ENCODE measurements at regions not wholly inside any gene's neighbourhood (a gene's known extent, or its start where the extent isn't known, plus 50 kb on each side); places are given as distances from the start of the nearest gene placed in this dataset.
"Not testable (repeated sequence)": the region's sequence is repeated elsewhere in the genome, so short reads cannot be mapped to it uniquely, and the experiment has no call there.

DNA sequence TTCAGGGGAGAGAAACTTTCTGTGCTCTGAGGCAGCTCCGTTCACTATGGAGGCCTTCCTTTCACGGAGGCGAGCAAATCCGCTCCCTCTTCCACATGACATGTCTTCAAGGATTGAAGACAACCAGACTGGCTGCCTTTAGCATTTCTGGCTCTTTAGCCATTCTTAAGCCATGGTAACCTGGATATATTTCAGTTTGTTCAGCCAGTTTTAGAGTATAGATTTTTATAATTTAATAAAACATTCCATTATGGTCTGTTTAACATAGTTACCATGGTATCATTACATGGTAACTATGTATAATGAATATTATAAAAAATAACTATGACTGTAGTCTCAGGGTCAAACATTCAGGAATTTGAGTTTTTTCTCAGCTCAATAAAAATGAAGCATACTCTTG lies 54.2 kb upstream of the NFIA start:
- DNase-seq (ENCODE audit: low spot score) (no peak), ATAC-seq (ENCODE audit: low FRiP score) (no peak)
- TF ChIP-seq, protein P1, sequence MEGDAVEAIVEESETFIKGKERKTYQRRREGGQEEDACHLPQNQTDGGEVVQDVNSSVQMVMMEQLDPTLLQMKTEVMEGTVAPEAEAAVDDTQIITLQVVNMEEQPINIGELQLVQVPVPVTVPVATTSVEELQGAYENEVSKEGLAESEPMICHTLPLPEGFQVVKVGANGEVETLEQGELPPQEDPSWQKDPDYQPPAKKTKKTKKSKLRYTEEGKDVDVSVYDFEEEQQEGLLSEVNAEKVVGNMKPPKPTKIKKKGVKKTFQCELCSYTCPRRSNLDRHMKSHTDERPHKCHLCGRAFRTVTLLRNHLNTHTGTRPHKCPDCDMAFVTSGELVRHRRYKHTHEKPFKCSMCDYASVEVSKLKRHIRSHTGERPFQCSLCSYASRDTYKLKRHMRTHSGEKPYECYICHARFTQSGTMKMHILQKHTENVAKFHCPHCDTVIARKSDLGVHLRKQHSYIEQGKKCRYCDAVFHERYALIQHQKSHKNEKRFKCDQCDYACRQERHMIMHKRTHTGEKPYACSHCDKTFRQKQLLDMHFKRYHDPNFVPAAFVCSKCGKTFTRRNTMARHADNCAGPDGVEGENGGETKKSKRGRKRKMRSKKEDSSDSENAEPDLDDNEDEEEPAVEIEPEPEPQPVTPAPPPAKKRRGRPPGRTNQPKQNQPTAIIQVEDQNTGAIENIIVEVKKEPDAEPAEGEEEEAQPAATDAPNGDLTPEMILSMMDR (IDR thresholded peaks at IDR 0.05), result no peak

DNA sequence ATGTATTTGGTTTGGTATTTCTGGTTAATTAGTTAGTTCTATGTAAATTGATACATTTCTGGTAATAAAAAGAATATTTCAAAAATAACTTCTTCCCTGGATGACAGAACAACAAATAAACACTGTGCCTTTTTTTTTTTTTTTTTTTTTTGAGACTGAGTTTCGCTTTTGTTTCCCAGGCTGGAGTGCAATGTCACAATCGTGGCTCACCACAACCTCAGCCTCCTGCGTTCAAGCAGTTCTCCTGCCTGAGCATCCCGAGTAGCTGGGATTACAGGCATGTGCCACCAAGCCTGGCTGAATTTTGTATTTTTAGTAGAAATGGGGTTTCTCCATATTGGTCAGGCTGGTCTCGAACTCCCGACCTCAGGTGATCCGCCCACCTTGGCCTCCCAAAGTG lies 64.3 kb upstream of the NFIA start:
- DNase-seq (ENCODE audit: low spot score); ATAC-seq (ENCODE audit: low FRiP score): not testable (repeated sequence)

DNA sequence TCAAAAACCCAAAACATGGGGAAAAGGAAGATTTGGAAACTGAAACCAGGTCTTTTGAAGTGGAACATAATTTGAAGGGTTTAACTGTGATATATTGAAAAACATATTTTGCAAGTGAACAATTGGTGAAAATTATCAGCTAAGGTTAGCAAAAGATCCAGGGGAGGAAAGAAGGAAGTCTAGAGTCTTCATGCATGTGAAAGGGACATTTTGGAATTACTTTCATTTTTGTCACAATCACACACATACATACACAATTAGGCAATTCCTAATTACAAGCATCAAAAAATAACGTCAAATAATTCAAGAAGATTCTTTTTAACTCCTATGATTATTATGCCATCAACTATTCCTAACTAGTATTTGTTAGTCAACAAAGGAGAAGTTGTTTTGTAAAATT lies 64.7 kb upstream of the NFIA start:
- ATAC-seq (ENCODE audit: low FRiP score), result no peak
- DNase-seq (ENCODE audit: low spot score), result no peak
- TF ChIP-seq, protein P1 (IDR thresholded peaks at IDR 0.05), result no peak

DNA sequence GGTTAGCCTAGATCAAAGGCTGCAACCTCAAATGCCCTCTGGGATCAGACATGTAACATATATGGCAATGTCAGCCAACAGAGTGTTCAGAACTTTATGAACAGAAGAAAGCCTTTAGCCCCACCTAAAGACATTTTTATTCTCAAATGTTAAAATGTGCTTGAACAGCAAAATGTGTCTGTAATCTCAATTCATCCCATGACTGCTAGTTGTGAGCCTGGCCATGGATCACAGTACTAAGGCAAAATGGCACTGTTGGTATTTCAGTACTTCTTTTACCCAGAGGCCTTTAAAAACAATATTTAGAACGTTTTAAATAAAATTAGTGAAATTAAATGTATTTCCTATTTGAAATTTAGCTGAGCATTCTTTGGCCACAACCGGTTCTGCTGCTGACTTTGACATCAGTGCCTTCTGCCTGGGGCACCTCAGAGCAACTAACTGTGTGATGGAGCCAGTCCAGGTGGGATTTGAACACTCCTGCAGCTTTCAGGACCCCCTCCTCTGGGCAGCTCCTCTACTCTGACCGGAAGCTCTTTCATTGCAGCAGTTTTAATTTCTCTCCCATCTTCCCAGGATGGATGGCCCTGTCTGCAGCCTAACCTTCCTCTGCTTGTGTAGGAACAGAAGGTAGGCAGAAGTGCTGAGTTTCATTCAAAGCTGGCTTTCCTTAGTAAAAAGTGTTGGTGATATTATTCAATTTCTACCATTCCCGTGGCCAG lies 68.3 kb upstream of the NFIA start:
- ATAC-seq (ENCODE audit: low FRiP score) (no peak), DNase-seq (ENCODE audit: low spot score) (no peak)
- TF ChIP-seq, protein P1 (IDR thresholded peaks at IDR 0.05), result no peak

DNA sequence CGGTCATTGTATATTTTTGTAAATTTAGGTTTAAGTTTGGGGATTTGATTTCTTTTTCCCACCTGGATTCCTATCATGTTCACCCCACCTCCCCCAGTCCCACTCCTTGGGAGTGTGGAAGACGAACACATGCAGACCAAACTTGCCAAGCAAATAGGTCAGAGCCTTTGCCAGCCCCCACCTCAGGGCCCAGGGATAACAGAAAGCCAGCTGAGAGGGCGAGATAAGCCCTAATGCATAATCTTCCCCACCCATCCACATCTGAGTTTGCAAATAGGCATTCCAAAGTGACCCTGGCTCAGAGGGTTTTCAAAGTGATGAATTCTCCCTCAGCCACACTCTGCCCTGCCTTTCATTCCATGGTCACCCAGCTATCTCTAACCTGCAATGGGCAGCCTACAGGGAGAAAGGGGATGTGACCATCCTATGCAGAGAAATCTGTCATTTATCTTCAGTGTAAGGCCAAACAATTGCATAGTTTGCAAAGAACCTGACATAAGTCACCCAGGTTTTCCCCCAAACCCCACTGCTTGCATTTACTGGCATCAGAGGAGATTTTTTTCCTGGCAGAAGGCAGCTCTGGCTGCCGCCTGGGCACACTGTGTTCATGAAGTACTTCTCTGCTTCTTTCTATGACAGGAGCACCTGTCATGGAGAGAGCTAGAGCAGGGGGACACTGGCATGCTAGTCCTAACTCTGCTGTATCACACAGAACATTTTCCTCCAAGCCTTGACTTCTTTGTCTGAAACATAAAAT lies 69.0 kb upstream of the NFIA start:
- no peak for DNase-seq (ENCODE audit: low spot score)
- no peak for ATAC-seq (ENCODE audit: low FRiP score)
- TF ChIP-seq, protein P1 (IDR thresholded peaks at IDR 0.05), result no peak

DNA sequence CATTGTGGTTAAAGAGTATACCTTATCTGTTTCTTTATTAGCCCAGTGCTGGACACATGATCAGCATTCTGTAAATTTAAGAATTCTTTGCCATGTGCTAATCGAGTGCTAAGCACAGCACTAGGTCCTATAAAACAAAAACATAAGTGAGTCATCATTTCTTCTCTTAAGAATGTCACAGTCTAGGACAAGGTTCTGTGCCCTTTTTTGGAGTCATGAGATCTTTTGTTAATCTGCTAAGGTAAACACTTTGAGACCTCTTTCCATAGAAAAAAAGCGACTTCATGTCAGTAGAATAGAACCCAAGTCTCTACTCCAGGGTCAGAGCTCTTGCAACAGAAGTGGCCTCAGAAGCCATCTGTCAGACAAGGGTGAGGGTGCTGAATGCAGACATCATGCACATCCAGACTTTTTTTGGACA lies 70.0 kb upstream of the NFIA start:
- DNase-seq (ENCODE audit: low spot score) (no peak), ATAC-seq (ENCODE audit: low FRiP score) (no peak)
- TF ChIP-seq, protein P1 (IDR thresholded peaks at IDR 0.05), result no peak

GRCh38 chr1:61011561-61012263 lies 70.6 kb upstream of the NFIA start:
- TF ChIP-seq, protein P1 (IDR thresholded peaks at IDR 0.05), result no peak
- DNase-seq (ENCODE audit: low spot score), result no peak
- no peak for ATAC-seq (ENCODE audit: low FRiP score)
